DMS 273 treated with DMSO at 0.1 percent for 48 hours (cell line): ENCODE measurements at regions not wholly inside any gene's neighbourhood (a gene's known extent, or its start where the extent isn't known, plus 50 kb on each side); places are given as distances from the start of the nearest gene placed in this dataset.

Experiments used
- DNase-seq: peaks from one replicate; lab custom pipeline; 2025; lab: John Stamatoyannopoulos, UW

DNA sequence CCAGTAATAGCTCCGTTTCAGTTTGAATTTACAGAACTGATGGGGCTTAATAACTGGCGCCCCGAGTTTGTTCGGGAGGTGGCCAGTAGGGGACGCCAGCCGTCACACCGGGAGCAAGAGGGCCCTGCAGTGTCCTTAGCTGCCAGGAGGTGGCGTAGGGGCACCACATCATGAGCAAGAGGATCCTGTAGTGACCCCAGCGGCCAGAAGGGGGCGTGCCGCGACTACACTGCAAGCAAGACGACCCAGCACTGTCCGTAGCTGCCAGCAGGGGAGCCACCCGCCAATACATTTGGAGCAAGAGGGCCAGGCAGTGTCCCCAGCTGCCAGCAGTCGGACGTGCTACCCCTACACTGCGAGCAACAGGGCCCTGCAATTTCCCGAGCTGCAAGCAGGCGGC is 663.7 kb upstream of the B3GAT1 start:
- DNase-seq: no peak

DNA sequence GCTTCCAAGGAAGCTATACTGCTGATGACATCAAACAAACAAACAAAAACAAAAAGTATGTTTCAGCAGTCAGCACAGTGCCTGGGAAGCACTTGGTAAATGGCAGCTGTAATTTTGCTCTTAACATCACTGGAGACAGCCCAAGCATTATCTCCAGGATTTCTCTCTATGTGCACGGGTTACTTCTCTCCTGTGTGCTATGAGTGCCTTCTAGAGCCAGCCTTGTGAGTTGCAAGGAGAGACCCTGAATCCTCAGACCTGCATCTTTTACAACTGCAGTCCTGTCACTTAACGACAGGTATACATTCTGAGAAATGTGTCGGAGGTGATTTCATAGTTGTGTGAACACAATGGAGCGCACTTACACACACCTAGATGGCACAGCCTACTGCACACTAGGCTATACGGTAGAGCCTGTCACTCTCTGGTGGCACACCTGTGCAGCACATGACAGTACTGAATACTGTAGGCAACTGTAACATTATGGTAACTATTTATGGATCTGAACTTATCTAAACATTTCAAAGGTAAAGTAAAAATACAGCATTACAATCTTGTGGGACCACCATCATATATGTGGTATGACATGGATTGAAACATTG is 662.5 kb upstream of the B3GAT1 start:
- DNase-seq: no peak

GRCh38 chr11:135073870-135074269 is 661.8 kb upstream of the B3GAT1 start:
- DNase-seq: no peak

- peak; percentile 12 for DNase-seq
Measured at GRCh38 chr11:135073381-135073780, 661.3 kb upstream of the B3GAT1 start.

GRCh38 chr11:135069890-135070289 is 657.8 kb upstream of the B3GAT1 start:
- no peak for DNase-seq

DNA sequence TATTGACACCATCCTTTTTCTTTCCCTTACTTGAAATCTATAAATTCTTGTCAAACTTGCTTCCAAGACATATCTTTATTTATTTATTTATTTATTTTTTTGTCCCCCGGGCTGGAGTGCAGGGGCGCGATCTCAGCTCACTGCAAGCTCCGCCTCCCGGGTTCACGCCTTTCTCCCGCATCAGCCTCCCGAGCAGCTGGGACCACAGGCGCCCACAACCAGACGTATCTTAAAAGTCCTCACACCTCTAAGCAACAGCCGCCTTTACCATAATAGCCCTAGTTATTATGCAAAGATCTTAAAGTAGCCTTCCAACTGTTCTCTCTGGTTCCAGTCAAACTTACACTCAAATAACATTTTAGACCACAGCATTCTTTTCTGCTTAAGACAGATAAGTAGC is 657.0 kb upstream of the B3GAT1 start:
- DNase-seq: no peak

GRCh38 chr11:135062994-135063393 is 651.0 kb upstream of the B3GAT1 start:
- DNase-seq: no peak

GRCh38 chr11:135061166-135061565 is 649.1 kb upstream of the B3GAT1 start:
- DNase-seq: no peak

GRCh38 chr11:135046986-135047385 is 634.9 kb upstream of the B3GAT1 start:
- DNase-seq: no peak

DNA sequence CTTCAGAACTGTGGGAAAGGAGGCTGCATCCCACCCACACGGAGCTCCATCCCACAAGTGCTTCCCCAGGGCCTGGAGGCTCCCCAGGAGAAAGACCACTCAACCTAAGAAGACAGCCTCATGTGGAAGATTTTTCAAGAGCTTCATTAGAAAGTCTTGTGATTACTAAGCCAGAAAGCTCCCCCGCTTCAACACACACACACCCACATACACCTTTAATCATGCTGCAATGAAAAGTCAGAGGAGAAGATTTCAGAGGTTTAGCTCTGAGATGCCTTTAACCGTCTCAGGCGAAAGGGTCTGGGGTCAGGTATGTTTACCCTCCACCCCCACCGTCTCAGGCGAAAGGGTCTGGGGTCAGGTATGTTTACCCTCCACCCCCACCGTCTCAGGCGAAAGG is 634.5 kb upstream of the B3GAT1 start:
- no peak for DNase-seq

- DNase-seq: no peak
Measured at GRCh38 chr11:135043434-135043833, 631.4 kb upstream of the B3GAT1 start.

DNA sequence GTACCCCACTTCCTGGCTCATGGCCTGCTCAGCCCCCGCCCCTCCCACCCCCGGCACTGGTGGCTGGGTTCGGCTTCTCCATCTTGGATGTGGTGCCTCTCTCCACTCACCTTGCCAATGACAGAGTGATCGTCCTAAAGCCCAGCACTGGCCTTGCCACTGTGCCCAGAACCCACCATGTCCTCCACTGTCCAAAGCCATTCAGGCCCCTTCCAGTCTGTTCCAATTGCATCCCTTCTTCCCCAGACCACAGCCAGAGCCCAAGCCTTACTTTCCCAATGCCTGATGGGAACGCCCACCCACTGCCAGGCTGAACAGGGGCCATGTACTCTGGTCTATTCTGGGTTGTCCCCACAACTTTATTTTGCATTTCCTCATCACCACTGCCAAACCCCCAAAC is 625.8 kb upstream of the B3GAT1 start:
- no peak for DNase-seq

GRCh38 chr11:135036488-135037297 is 624.7 kb upstream of the B3GAT1 start:
- no peak for DNase-seq

- no peak for DNase-seq
Measured at GRCh38 chr11:135035282-135035681, 623.2 kb upstream of the B3GAT1 start.

- no peak for DNase-seq
Measured at GRCh38 chr11:135033540-135033939, 621.5 kb upstream of the B3GAT1 start.

- DNase-seq: no peak
Measured at GRCh38 chr11:135031205-135031989, 619.4 kb upstream of the B3GAT1 start.

DNA sequence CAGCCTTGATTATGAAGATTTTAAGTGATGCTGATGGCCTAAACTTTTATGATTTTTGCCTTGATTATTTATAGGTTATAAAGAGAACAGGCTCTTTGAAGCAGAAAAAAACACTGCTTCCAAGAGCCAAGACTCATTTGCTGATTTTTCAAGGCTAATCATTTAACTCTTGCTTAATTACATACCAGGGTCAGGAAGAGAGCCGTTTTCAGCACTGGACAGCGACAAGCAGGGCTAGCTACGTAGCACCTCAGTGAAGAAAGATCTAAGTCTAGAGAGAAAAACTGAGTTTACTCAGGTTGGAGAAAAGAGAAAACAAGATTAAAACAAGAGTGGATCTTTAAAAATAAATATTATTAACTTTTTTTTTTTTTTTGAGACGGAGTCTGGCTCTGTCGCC is 615.4 kb upstream of the B3GAT1 start:
- no peak for DNase-seq

GRCh38 chr11:135023499-135023898 is 611.5 kb upstream of the B3GAT1 start:
- no peak for DNase-seq

DNA sequence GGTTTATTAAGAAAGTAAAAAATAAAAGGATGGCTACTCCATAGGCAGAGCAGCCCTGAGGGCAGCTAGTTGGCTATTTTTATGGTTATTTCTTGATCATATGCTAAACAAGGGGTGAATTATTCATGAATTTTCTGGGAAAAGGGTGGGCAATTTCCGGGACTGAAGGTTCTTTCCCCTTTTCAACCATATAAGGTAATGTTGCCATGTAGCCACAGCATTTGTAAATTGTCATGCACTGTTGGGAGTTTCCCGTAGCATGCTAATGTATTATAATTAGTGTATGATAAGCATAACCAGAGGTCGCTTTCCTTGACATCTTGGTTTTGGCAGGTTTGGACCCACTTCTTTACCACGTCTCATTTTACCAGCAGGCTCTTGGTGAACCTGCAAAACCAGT is 610.4 kb upstream of the B3GAT1 start:
- no peak for DNase-seq

- DNase-seq: no peak
Measured at GRCh38 chr11:135019899-135020298, 607.9 kb upstream of the B3GAT1 start.

- no peak for DNase-seq
Measured at GRCh38 chr11:135019343-135019871, 607.4 kb upstream of the B3GAT1 start.

- no peak for DNase-seq
Measured at GRCh38 chr11:135017296-135017695, 605.3 kb upstream of the B3GAT1 start.

- DNase-seq: no peak
Measured at GRCh38 chr11:135015966-135016365, 603.9 kb upstream of the B3GAT1 start.
